ENCODE measurements at regions not wholly inside any gene's neighbourhood (a gene's known extent, or its start where the extent isn't known, plus 50 kb on each side); places are given as distances from the start of the nearest gene placed in this dataset.

DNA sequence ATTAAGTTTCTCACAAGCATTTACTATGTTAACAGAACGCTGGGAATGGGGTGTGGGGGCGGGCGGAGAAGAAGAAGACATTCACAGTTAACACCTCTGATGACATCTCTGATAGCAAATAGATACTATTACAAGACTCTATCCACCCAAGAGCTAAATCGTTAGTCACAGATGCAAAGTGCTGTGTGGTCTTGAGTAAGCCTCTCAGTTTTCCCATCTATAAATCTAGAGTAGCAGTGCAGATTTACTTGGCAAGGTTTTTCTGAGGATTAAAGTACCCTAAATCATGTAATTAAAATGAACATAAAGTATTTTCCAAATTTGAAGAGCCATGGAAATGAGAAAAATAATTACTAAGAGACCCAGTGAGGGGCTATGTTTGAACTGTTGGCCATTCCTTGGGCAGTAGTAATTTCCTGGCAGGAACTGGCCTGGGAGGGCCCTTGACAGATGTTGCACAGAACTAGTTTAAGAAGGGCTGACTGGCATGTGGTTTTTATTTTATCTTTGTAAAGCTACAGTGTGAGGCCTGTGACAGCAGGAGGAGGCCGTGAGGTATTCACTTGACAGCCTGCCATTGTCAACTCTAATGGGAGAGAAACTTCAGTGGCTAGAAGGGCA, 58.7 kb upstream of the APOBEC4 start:
- TF ChIP-seq SUZ12 (IDR thresholded peaks at IDR 0.05; ENCODE audit: extremely low read depth, insufficient read depth, insufficient read length): no peak
- no peak for TF ChIP-seq YY1 (IDR thresholded peaks at IDR 0.05; ENCODE audit: insufficient read depth, insufficient read length)

Measured in NT2/D1 (cell line).